GM12864 (cell line): ENCODE measurements at regions not wholly inside any gene's neighbourhood (a gene's known extent, or its start where the extent isn't known, plus 50 kb on each side); places are given as distances from the start of the nearest gene placed in this dataset.

Source experiments
- DNase-seq: peaks from one replicate; pipeline ENCODE4 v3.0.0-alpha.2; 2011; ENCODE audit warnings: low read depth
- H3K4me3 ChIP-seq: 2 replicates; pipeline ENCODE4 v1.5.1; 2011; ENCODE audit warnings: mild to moderate bottlenecking, low read depth, low read length, control low read depth
- CTCF ChIP-seq: IDR thresholded peaks from 2 replicates; pipeline ENCODE4 v1.5.1; 2011; ENCODE audit warnings: low read depth, mild to moderate bottlenecking, moderate library complexity, low read length, control low read depth, inconsistent platforms; ENCODE audit errors: missing control alignments

DNA sequence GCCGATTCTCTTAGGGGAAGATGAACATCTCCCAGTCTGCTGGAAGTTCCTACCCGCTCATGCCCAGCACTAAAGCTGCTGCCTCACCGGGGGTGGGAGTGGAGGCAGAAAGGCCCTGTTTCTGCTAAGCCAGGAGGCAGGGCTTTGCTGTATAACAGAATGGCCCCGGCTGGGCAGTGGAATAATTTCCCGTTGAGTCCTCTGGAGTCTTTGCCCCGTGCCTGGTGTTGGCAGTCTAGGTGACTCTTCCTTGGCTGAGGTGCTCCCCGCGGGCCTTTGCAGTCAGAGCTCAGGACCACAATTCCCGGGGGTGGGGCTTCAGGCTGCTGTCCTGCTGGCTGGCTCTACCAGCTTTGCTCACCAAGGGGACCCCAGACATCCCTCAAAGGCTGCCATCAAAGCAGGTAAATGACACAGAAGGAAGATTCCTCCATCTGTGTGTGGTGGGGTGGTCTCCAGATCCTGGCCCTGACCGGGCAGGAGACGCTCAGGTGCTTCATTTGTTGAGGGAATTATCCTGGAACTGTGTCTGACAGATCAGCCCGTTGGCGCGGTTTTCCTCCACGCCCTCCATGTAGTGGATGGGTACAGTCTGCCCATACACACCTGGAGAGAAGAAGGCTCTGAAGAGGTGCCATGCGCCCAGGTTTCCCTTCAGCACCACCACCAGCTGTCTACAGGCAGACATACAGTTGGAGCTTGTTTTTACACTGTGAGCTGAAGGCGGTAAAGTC lies 209.9 kb downstream of the TEX29 start:
- no peak for TF ChIP-seq CTCF
- DNase-seq, result no peak
- no peak overlapping the region for H3K4me3 ChIP-seq

GRCh38 chr13:111531505-111531904 lies 211.1 kb downstream of the TEX29 start:
- H3K4me3 ChIP-seq, result no peak overlapping the region
- no peak for TF ChIP-seq CTCF
- no peak for DNase-seq

- no peak overlapping the region for H3K4me3 ChIP-seq
- no peak for TF ChIP-seq CTCF
- DNase-seq, result no peak
Measured at GRCh38 chr13:111532111-111532510, 211.7 kb downstream of the TEX29 start.

DNA sequence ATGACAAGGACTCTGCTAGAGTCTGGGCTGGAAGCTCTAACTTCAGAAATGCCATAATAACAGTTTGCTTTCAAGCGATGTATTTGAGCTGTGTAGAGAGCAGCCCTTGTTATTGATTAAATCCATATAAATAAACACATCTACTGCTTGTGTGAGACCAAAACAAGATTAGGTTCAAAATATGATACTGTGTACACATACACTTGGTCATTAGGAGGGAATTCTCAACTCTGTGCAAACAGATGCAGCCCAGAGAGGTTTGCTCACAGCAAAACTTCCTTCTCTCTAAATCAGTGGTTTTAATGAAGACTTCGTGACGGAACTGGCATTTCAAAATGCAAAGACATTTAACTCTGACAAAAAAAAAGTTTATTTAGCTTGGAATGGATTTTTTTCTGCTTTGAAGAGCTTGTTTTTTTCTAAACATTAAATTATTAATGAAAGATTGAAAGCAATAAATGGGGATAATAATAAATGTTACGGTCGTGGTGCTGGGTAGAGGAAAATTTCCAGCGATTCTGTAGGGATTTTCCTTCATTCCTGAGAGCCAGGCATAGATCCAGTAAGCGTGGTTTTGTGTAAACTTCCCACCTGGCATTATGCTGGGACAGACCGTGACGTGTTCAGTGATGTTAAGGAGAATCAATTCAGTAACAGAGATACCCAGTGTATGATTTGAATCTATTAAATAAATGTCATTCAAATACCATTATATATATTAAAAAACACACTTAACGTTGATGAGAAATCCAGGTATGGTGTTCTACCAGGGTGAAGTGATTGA lies 213.7 kb downstream of the TEX29 start:
- no peak overlapping the region for H3K4me3 ChIP-seq
- TF ChIP-seq CTCF, result no peak
- no peak for DNase-seq

DNA sequence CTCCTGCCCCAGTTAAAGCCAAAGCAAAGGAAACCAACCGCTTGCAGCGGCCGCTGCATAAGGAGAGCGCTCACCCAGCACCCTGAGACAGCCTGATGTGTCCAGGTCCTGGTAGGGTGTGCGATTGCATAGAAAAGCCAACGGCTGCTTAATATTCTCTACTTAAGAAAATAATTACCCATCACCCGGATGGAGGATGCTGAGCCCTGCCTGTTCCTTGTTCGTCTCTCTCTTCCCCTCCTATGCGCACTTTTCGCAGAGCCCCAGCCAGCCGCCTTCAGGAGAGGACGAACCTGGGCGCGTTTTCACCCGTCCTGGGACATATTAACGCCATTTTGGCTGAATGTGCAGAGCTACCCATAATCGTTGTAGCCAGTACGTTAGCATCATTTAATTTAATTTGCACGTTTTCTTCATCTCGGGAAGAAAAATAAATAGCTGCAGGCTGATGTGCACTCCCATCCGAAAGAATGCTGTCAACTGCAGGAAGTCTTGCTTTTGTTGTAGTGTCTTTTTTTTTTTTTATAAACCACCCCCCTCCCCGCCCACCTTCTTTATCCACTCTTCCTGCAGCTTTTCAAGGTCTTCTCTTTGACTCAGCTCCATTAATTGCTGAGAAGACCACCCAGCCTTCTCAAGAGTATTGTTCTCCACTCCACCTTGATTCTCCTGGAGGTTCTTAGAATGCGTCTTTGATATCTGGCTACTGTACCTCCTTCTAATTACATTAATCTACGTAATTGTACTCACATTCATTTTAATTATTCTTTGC lies 214.5 kb downstream of the TEX29 start:
- no peak for DNase-seq
- H3K4me3 ChIP-seq, result no peak overlapping the region
- no peak for TF ChIP-seq CTCF

GRCh38 chr13:111535523-111535811 lies 215.0 kb downstream of the TEX29 start:
- DNase-seq, result no peak
- H3K4me3 ChIP-seq, result no peak overlapping the region

More at GRCh38 chr13:111535523-111535811, 215.0 kb downstream of the TEX29 start:
- TF ChIP-seq CTCF, result no peak
